HCT116 (cell line): ENCODE measurements at regions not wholly inside any gene's neighbourhood (a gene's known extent, or its start where the extent isn't known, plus 50 kb on each side); places are given as distances from the start of the nearest gene placed in this dataset.

Experiments used
- ATAC-seq: fragments of 200-7000 bp; cut with Tn5 transposase; 2 replicates; pipeline ENCODE4 v1.9.1; 2020; ENCODE audit warnings: mild to moderate bottlenecking, moderate library complexity
- BruUV-seq: library from RNA; stranded (reverse); fragments of 400-500 nt; replicated peaks from 2 replicates; lab custom pipeline; 2021; lab: Mats Ljungman, UMichigan
- CTCF ChIA-PET: fragments of 300-600 bp; sonication (Branson Sonifier 250); formaldehyde crosslinking; loops from one replicate; lab custom pipeline; 2021; ENCODE audit warnings: antibody characterized with exemption; lab: Charles Lee
- POLR2A ChIA-PET: fragments of 300-600, 350-600 bp; sonication (Branson Sonifier 250); formaldehyde crosslinking; loops from one replicate; lab custom pipeline; 2021; ENCODE audit warnings: antibody characterized with exemption; lab: Charles Lee
- RAD21 ChIA-PET, 2 experiments: fragments of 300-600 bp; sonication (Branson Sonifier 250); formaldehyde crosslinking; loops; one replicate each; lab custom pipeline; 2023; ENCODE audit warnings: low total read pairs in 2 of 2; ENCODE audit not compliant: uncharacterized antibody in 2 of 2, unreplicated experiment in 2 of 2, low non-redundant PET in 1 of 2; lab: Charles Lee
- DNase-seq: peaks from one replicate; pipeline ENCODE4 v3.0.0-alpha.2; 2010; ENCODE audit warnings: low read depth, low spot score
- H2AFZ ChIP-seq: fragments of 200-600 bp; shearing (Covaris generic), sonication (generic); 2 replicates; pipeline ENCODE4 v1.6.1; 2017; ENCODE audit warnings: low read depth, mixed run types, mixed read lengths, antibody characterized with exemption, low read length; ENCODE audit not compliant: poor library complexity, severe bottlenecking
- H3K27ac ChIP-seq: 2 replicates; pipeline ENCODE4 v1.5.1; 2012; ENCODE audit warnings: low read depth, low read length
- H3K27me3 ChIP-seq: fragments of 200-600 bp; sonication (generic); 2 replicates; pipeline ENCODE4 v1.6.1; 2016; ENCODE audit warnings: mixed run types, low read length, mixed read lengths; ENCODE audit not compliant: insufficient read depth
- H3K36me3 ChIP-seq, 2 experiments: fragments of 200-500 bp in 1 of 2; fragments of 200-600 bp in 1 of 2; sonication (Bioruptor generic) in 1 of 2; sonication (generic) in 1 of 2; 2 replicates each; pipeline versions ENCODE4 v1.5.1 to v1.6.1; 2014 to 2016; ENCODE audit warnings: low read length in 2 of 2, inconsistent platforms in 1 of 2, mixed read lengths in 1 of 2, mixed run types in 1 of 2; ENCODE audit not compliant: insufficient read depth in 2 of 2, control insufficient read depth in 1 of 2
- H3K4me1 ChIP-seq, 2 experiments: fragments of 200-600 bp in 1 of 2; sonication (generic) in 1 of 2; 2 replicates each; pipeline versions ENCODE4 v1.5.1 to v1.6.1; 2012 to 2017; ENCODE audit warnings: low read length in 2 of 2, inconsistent platforms in 1 of 2, mild to moderate bottlenecking in 1 of 2, mixed read lengths in 1 of 2, mixed run types in 1 of 2, moderate library complexity in 1 of 2; ENCODE audit not compliant: insufficient read depth in 2 of 2, control insufficient read depth in 1 of 2
- H3K4me2 ChIP-seq: fragments of 200-600 bp; sonication (generic); 2 replicates; pipeline ENCODE4 v1.6.1; 2017; ENCODE audit warnings: mixed run types, low read length, mixed read lengths
- H3K4me3 ChIP-seq, 2 experiments: fragments of 200-600 bp in 1 of 2; sonication (generic) in 1 of 2; replicated peaks in 1 of 2; 2 replicates each; pipeline ENCODE4 v1.5.1; 2011 to 2016; ENCODE audit warnings: low read length in 2 of 2, control low read depth in 1 of 2, low read depth in 1 of 2, mild to moderate bottlenecking in 1 of 2, mixed read lengths in 1 of 2, mixed run types in 1 of 2
- H3K79me2 ChIP-seq: fragments of 200-600 bp; sonication (generic); 2 replicates; pipeline ENCODE4 v1.6.1; 2017; ENCODE audit warnings: mild to moderate bottlenecking, mixed run types, low read length, moderate library complexity, mixed read lengths; ENCODE audit not compliant: insufficient read depth
- H3K9ac ChIP-seq: fragments of 200-600 bp; sonication (generic); 2 replicates; pipeline ENCODE4 v1.6.1; 2016; ENCODE audit warnings: low read length, mixed read lengths
- H3K9me2 ChIP-seq: fragments of 200-600 bp; sonication (generic), shearing (Covaris generic); 2 replicates; pipeline ENCODE4 v1.6.1; 2017; ENCODE audit warnings: mixed run types, mild to moderate bottlenecking, moderate library complexity; ENCODE audit not compliant: insufficient read depth
- H3K9me3 ChIP-seq, 2 experiments: fragments of 200-500 bp in 1 of 2; fragments of 200-600 bp in 1 of 2; sonication (Bioruptor generic) in 1 of 2; sonication (generic) in 1 of 2; 2 replicates each; pipeline ENCODE4 v1.6.1; 2014 to 2017; ENCODE audit warnings: low read length in 2 of 2, mixed read lengths in 2 of 2, inconsistent platforms in 1 of 2, low read depth in 1 of 2, mild to moderate bottlenecking in 1 of 2, mixed run types in 1 of 2, moderate library complexity in 1 of 2; ENCODE audit not compliant: control insufficient read depth in 1 of 2, insufficient read depth in 1 of 2
- H4K20me1 ChIP-seq: fragments of 200-600 bp; sonication (generic), shearing (Covaris generic); 2 replicates; pipeline ENCODE4 v1.6.1; 2017; ENCODE audit warnings: mixed run types, mild to moderate bottlenecking, moderate library complexity; ENCODE audit not compliant: insufficient read depth
- CBX3 ChIP-seq: IDR thresholded peaks from 2 replicates; pipeline ENCODE4 v1.6.1; 2012; ENCODE audit warnings: low read depth
- EGR1 ChIP-seq: IDR thresholded peaks from 2 replicates; pipeline ENCODE4 v1.6.1; 2012; ENCODE audit warnings: low read depth
- EZH2 ChIP-seq: fragments of 200-600 bp; sonication (generic); IDR thresholded peaks from 2 replicates; pipeline ENCODE4 v1.6.1; 2017; ENCODE audit warnings: antibody characterized with exemption, mixed run types
- EZH2phosphoT487 ChIP-seq: fragments of 200-600 bp; IDR thresholded peaks from 2 replicates; pipeline ENCODE4 v1.6.1; 2018; ENCODE audit warnings: antibody characterized with exemption, borderline replicate concordance
- FOSL1 ChIP-seq: IDR thresholded peaks from 2 replicates; pipeline ENCODE4 v1.6.1; 2012; ENCODE audit warnings: low read depth
- POLR2AphosphoS5 ChIP-seq: IDR thresholded peaks from 2 replicates; pipeline ENCODE4 v1.6.1; 2011; ENCODE audit warnings: mild to moderate bottlenecking, low read depth, low read length, moderate library complexity
- SIN3A ChIP-seq: IDR thresholded peaks from 2 replicates; pipeline ENCODE4 v1.6.1; 2012; ENCODE audit warnings: low read depth
- SRF ChIP-seq: IDR thresholded peaks from 2 replicates; pipeline ENCODE4 v1.6.1; 2012; ENCODE audit warnings: low read depth
- ZFX ChIP-seq: fragments of 450-650 bp; IDR thresholded peaks from 2 replicates; pipeline ENCODE4 v1.6.1; 2017
- ZNF274 ChIP-seq: fragments of 200-500 bp; sonication (Bioruptor generic); IDR thresholded peaks from 2 replicates; pipeline ENCODE4 v1.6.1; 2014; ENCODE audit warnings: mild to moderate bottlenecking, low read depth, low read length, inconsistent platforms
- intact Hi-C: fragments of 100-400 bp; cut with micrococcal nuclease; formaldehyde crosslinking; loops from 2 replicates; pipeline ENCODE4 v1.10.0; 2022
- TF ChIP-seq, protein P1 (sequence below): IDR thresholded peaks from 2 replicates; pipeline ENCODE4 v1.6.1; 2012; ENCODE audit warnings: low read depth
- TF ChIP-seq, protein P2 (sequence below): IDR thresholded peaks from 2 replicates; pipeline ENCODE4 v1.6.1; 2012
- TF ChIP-seq, protein P3 (sequence below): IDR thresholded peaks from 2 replicates; pipeline ENCODE4 v1.6.1; 2012

DNA sequence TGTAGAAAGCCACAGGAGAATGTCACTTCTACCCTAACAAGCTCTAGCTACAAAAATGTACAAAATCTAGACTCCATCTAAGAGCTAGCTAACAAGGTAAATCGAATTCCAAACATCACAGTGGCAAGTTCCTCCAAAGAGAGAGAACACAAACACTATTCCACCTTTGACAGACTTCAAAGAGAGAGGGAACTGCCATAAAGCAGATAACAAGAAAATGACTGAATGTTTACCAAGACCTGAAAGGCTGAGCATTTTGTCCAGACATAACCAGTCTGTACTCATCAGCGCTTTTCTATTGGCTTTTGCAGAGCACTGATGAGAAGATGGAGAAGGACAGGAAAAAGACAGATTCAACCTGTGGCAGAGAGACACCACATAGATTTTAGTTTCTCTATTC lies 1419.6 kb upstream of the ALCAM start:
- no TSS peak for BruUV-seq
- peak overlapping the region; percentile 39 for H2AFZ ChIP-seq
- H3K9me3 ChIP-seq: no peaks in the 10 kb centered on the region
- H3K36me3 ChIP-seq: no peaks in the 10 kb centered on the region
- no peak overlapping the region for H3K4me3 ChIP-seq
- no peaks in the 10 kb centered on the region for H3K9me2 ChIP-seq
- no peak overlapping the region for H3K4me2 ChIP-seq
- no peaks in the 10 kb centered on the region for H3K79me2 ChIP-seq
- H3K27me3 ChIP-seq: no peaks in the 10 kb centered on the region
- ATAC-seq (no peak), DNase-seq (no peak)
- H4K20me1 ChIP-seq: no peaks in the 10 kb centered on the region
- CTCF ChIA-PET: no interaction called here
- RAD21 ChIA-PET: no interaction called here
- POLR2A ChIA-PET: no interaction called here
- no peak overlapping the region for H3K27ac ChIP-seq
- H3K9ac ChIP-seq: no peak overlapping the region
- TF ChIP-seq CBX3 (no peak), EGR1 (no peak), EZH2phosphoT487 (no peak), POLR2AphosphoS5 (no peak), FOSL1 (no peak), SIN3A (no peak), SRF (no peak), ZNF274 (no peak), ZFX (no peak), EZH2 (no peak)
- TF ChIP-seq, protein P1, sequence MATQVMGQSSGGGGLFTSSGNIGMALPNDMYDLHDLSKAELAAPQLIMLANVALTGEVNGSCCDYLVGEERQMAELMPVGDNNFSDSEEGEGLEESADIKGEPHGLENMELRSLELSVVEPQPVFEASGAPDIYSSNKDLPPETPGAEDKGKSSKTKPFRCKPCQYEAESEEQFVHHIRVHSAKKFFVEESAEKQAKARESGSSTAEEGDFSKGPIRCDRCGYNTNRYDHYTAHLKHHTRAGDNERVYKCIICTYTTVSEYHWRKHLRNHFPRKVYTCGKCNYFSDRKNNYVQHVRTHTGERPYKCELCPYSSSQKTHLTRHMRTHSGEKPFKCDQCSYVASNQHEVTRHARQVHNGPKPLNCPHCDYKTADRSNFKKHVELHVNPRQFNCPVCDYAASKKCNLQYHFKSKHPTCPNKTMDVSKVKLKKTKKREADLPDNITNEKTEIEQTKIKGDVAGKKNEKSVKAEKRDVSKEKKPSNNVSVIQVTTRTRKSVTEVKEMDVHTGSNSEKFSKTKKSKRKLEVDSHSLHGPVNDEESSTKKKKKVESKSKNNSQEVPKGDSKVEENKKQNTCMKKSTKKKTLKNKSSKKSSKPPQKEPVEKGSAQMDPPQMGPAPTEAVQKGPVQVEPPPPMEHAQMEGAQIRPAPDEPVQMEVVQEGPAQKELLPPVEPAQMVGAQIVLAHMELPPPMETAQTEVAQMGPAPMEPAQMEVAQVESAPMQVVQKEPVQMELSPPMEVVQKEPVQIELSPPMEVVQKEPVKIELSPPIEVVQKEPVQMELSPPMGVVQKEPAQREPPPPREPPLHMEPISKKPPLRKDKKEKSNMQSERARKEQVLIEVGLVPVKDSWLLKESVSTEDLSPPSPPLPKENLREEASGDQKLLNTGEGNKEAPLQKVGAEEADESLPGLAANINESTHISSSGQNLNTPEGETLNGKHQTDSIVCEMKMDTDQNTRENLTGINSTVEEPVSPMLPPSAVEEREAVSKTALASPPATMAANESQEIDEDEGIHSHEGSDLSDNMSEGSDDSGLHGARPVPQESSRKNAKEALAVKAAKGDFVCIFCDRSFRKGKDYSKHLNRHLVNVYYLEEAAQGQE: no peak
- TF ChIP-seq, protein P2, sequence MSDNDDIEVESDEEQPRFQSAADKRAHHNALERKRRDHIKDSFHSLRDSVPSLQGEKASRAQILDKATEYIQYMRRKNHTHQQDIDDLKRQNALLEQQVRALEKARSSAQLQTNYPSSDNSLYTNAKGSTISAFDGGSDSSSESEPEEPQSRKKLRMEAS: no peak
- TF ChIP-seq, protein P3, sequence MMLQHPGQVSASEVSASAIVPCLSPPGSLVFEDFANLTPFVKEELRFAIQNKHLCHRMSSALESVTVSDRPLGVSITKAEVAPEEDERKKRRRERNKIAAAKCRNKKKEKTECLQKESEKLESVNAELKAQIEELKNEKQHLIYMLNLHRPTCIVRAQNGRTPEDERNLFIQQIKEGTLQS: no peak
- no peaks in the 10 kb centered on the region for H3K4me1 ChIP-seq
- intact Hi-C loops: no loop called here
